Tibial nerve (tissue), 4 donors: ENCODE measurements at regions not wholly inside any gene's neighbourhood (a gene's known extent, or its start where the extent isn't known, plus 50 kb on each side); places are given as distances from the start of the nearest gene placed in this dataset. TPM values are rescaled to one million over a fixed set of nuclear protein-coding genes. Genes with fewer than 3 reads are reported as not detected.

Source experiments
- DNase-seq, 2 donors: peaks; one replicate each; pipeline ENCODE4 v3.0.0-alpha.2; 2019; ENCODE audit warnings: low spot score in 2 of 2
- H3K27ac ChIP-seq, 4 donors: fragments of 200-600 bp; sonication (generic) in 3 of 4; one replicate each; pipeline ENCODE4 v1.5.1; 2017 to 2019; ENCODE audit warnings: mild to moderate bottlenecking in 1 of 4
- H3K27me3 ChIP-seq, 2 donors: fragments of 200-600 bp; sonication (generic) in 1 of 2; one replicate each; pipeline versions ENCODE4 v1.5.1 to v1.6.0; 2017 to 2019
- H3K36me3 ChIP-seq, 3 donors: fragments of 200-600 bp; sonication (generic); one replicate each; pipeline ENCODE4 v1.5.1; 2018 to 2019
- H3K4me1 ChIP-seq, 4 donors: fragments of 200-600 bp; sonication (generic) in 3 of 4; one replicate each; pipeline ENCODE4 v1.5.1; 2017 to 2019
- H3K4me3 ChIP-seq, 4 donors: fragments of 200-600 bp; sonication (generic) in 3 of 4; one replicate each; pipeline ENCODE4 v1.5.1; 2017 to 2019; ENCODE audit warnings: mild to moderate bottlenecking in 1 of 4, moderate library complexity in 1 of 4
- H3K9me3 ChIP-seq, 4 donors: fragments of 200-600 bp; sonication (generic) in 3 of 4; one replicate each; pipeline ENCODE4 v1.5.1; 2017 to 2019
- CTCF ChIP-seq, 5 experiments: fragments of 200-600 bp in 3 of 5; fragments of 450-650 bp in 2 of 5; sonication (generic) in 3 of 5; IDR thresholded peaks; one replicate each; pipeline ENCODE4 v1.5.1; 2016 to 2019; ENCODE audit warnings: antibody characterized with exemption in 5 of 5, mild to moderate bottlenecking in 3 of 5, moderate library complexity in 2 of 5
- EP300 ChIP-seq, 2 donors: sonication (generic); formaldehyde crosslinking; IDR thresholded peaks; one replicate each; pipeline ENCODE4 v1.6.1; 2017; ENCODE audit warnings: antibody characterized with exemption in 2 of 2, mild to moderate bottlenecking in 1 of 2
- POLR2A ChIP-seq, 2 donors: fragments of 450-650 bp; IDR thresholded peaks; one replicate each; pipeline ENCODE4 v1.6.1; 2017; ENCODE audit warnings: antibody characterized with exemption in 2 of 2, mild to moderate bottlenecking in 2 of 2, moderate library complexity in 2 of 2
- WGBS, 2 donors: methylation state at CpG; one replicate each; pipeline ENCODE4 v1.1.5; 2018; 5-methylcytosine and 5-hydroxymethylcytosine counted together
- small RNA-seq: library from RNA; depleted of rRNA; stranded (forward); fragments of <200 nt; gene quantifications from one replicate; pipeline ENCODE3, GENCODE V24; 2016

- H3K27ac ChIP-seq, result no peak overlapping the region
- H3K4me3 ChIP-seq, result no peak overlapping the region
- no peak for DNase-seq
- 72 to 84% methylated on average over 2 of the region's 2 CpGs for WGBS, 2 donors
- no peaks in the 10 kb centered on the region for H3K27me3 ChIP-seq
- TF ChIP-seq POLR2A (IDR thresholded peaks at IDR 0.05) (no peak), EP300 (IDR thresholded peaks at IDR 0.05) (no peak), CTCF (IDR thresholded peaks at IDR 0.05) (no peak)
- no peaks in the 10 kb centered on the region for H3K4me1 ChIP-seq
- no peaks in the 10 kb centered on the region for H3K36me3 ChIP-seq
- H3K9me3 ChIP-seq, result no peaks in the 10 kb centered on the region
Observed at GRCh38 chrX:147848543-147849443, 62.9 kb upstream of the FMR1 start.

- Histone ChIP-seq H3K36me3 (no peaks in the 10 kb centered on the region), H3K4me3 (no peak overlapping the region), H3K27me3 (no peaks in the 10 kb centered on the region), H3K9me3 (no peaks in the 10 kb centered on the region), H3K4me1 (no peaks in the 10 kb centered on the region), H3K27ac (no peak overlapping the region)
- no peak for DNase-seq
- WGBS, 2 donors, result 49 to 64% methylated on average over 3 of the region's 3 CpGs
- no peak for TF ChIP-seq EP300 (IDR thresholded peaks at IDR 0.05)
- no peak for TF ChIP-seq POLR2A (IDR thresholded peaks at IDR 0.05)
- TF ChIP-seq CTCF (IDR thresholded peaks at IDR 0.05), result no peak
Observed at GRCh38 chrX:147850875-147851274, 60.8 kb upstream of the FMR1 start.

GRCh38 chrX:147853701-147854100 is 58.0 kb upstream of the FMR1 start:
- Histone ChIP-seq H3K4me1 (no peaks in the 10 kb centered on the region), H3K4me3 (no peak overlapping the region), H3K36me3 (no peaks in the 10 kb centered on the region), H3K9me3 (no peaks in the 10 kb centered on the region), H3K27me3 (no peaks in the 10 kb centered on the region), H3K27ac (no peak overlapping the region)
- no peak for DNase-seq
- no peak for TF ChIP-seq POLR2A (IDR thresholded peaks at IDR 0.05)
- no peak for TF ChIP-seq CTCF (IDR thresholded peaks at IDR 0.05)
- no peak for TF ChIP-seq EP300 (IDR thresholded peaks at IDR 0.05)
- WGBS, 2 donors, result 66 to 94% methylated on average over 2 of the region's 2 CpGs

GRCh38 chrX:147859666-147860065 is 52.1 kb upstream of the FMR1 start:
- Histone ChIP-seq H3K36me3 (no peaks in the 10 kb centered on the region), H3K27me3 (no peaks in the 10 kb centered on the region), H3K4me3 (no peak overlapping the region), H3K9me3 (no peaks in the 10 kb centered on the region), H3K27ac (no peak overlapping the region), H3K4me1 (no peaks in the 10 kb centered on the region)
- no peak for DNase-seq
- TF ChIP-seq CTCF (IDR thresholded peaks at IDR 0.05) (no peak), EP300 (IDR thresholded peaks at IDR 0.05) (no peak), POLR2A (IDR thresholded peaks at IDR 0.05) (no peak)
- WGBS, 2 donors, result 41 to 48% methylated on average over 2 of the region's 2 CpGs

Small RNA genes lying in the stretch of these regions (small RNA-seq; reads per million reads assigned to genes)
- gene AC016925.1 (not detected), gene AC016925.2 (not detected), gene AL009048.1 (not detected), gene AL096861.1 (not detected), gene RNU6-382P (not detected)
